OCI-LY3 (cell line): ENCODE measurements at regions not wholly inside any gene's neighbourhood (a gene's known extent, or its start where the extent isn't known, plus 50 kb on each side); places are given as distances from the start of the nearest gene placed in this dataset.

ENCODE experiments used
- H2AFZ ChIP-seq: fragments of 200-600, 300-600 bp; shearing (Covaris generic); 2 replicates; pipeline ENCODE4 v1.6.0; 2014; ENCODE audit warnings: antibody characterized with exemption, low read depth, low read length
- H3K27ac ChIP-seq: fragments of 200-600, 300-600 bp; sonication (generic); 2 replicates; pipeline ENCODE4 v1.5.1; 2014; ENCODE audit warnings: mild to moderate bottlenecking, low read length, moderate library complexity, mixed read lengths
- H3K27me3 ChIP-seq: fragments of 200-600, 300-600 bp; sonication (generic); 2 replicates; pipeline ENCODE4 v1.6.1; 2014; ENCODE audit warnings: low read depth, low read length, mixed read lengths
- H3K36me3 ChIP-seq: fragments of 200-600, 300-600 bp; sonication (generic); replicated peaks from 2 replicates; pipeline ENCODE3; 2014; ENCODE audit warnings: low read depth, low read length, mixed read lengths
- H3K4me1 ChIP-seq: fragments of 300-600, 200-600 bp; sonication (generic); 2 replicates; pipeline ENCODE4 v1.6.1; 2014; ENCODE audit warnings: low read length, mixed read lengths
- H3K4me2 ChIP-seq: fragments of 200-600, 300-600 bp; sonication (generic); 2 replicates; pipeline ENCODE4 v1.6.1; 2014; ENCODE audit warnings: low read length, mixed read lengths
- H3K4me3 ChIP-seq: fragments of 300-600, 200-600 bp; sonication (generic); 2 replicates; pipeline ENCODE4 v1.5.1; 2014; ENCODE audit warnings: antibody characterized with exemption, mild to moderate bottlenecking, low read length, moderate library complexity
- H3K79me2 ChIP-seq: fragments of 300-600, 200-600 bp; shearing (Covaris generic); 2 replicates; pipeline ENCODE4 v1.6.1; 2014; ENCODE audit warnings: mild to moderate bottlenecking, low read length, mixed read lengths
- H3K9ac ChIP-seq: fragments of 300-600, 200-600 bp; shearing (Covaris generic); 2 replicates; pipeline ENCODE4 v1.6.0; 2014; ENCODE audit warnings: mild to moderate bottlenecking, low read length, moderate library complexity
- H3K9me3 ChIP-seq: fragments of 200-600, 300-600 bp; shearing (Covaris generic); 2 replicates; pipeline ENCODE4 v1.6.1; 2014; ENCODE audit warnings: low read length, mixed read lengths; ENCODE audit not compliant: insufficient read depth
- H4K20me1 ChIP-seq: fragments of 200-600, 300-600 bp; sonication (generic); 2 replicates; pipeline ENCODE4 v1.6.1; 2016; ENCODE audit warnings: low read length, mixed read lengths; ENCODE audit not compliant: insufficient read depth
- EZH2phosphoT487 ChIP-seq: fragments of 200-600 bp; shearing (Covaris generic); IDR thresholded peaks from 2 replicates; pipeline ENCODE4 v1.6.1; 2018; ENCODE audit warnings: antibody characterized with exemption, mixed run types, low read depth
- TF ChIP-seq, protein P1 (sequence below): fragments of 200-600, 300-600 bp; sonication (generic); IDR thresholded peaks from 2 replicates; pipeline ENCODE4 v1.5.1; 2014; ENCODE audit warnings: antibody characterized with exemption, low read length, low read depth

DNA sequence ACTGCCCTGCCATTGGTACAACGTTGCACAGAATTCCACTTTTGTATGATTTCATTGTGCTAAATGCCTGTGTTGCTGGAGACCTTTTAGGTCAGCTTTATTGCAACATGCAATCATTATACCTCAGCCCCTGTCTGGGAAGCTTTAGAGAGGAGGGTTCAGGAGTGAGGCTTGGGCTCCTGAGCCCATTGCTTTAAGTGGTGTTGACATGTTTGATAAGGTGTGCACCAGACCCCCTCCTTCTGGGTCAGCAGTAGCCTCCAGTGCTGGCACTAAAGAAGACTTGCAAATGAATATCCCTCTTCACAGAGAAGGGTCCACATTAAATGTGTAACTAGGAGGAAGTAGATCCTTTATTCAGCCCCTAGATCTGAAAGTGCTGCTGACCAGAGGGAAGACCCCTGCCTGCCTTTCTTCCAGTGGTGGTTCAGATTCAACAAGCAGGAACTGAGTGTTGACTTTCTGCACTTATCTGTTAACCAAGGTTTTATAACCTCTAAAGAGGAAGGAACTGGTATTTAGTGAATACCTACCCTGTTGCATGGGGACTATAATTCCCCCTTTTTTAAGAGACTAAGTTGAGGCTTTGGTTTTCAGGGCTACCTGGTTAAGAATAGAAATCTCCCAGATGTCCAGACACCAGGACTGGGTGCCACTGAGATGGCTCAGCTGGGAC is 369.4 kb upstream of the IGFBP3 start:
- no peaks in the 10 kb centered on the region for H4K20me1 ChIP-seq
- peak overlapping the region; percentile 66 for H3K4me2 ChIP-seq
- no peak for TF ChIP-seq EZH2phosphoT487
- TF ChIP-seq, protein P1, sequence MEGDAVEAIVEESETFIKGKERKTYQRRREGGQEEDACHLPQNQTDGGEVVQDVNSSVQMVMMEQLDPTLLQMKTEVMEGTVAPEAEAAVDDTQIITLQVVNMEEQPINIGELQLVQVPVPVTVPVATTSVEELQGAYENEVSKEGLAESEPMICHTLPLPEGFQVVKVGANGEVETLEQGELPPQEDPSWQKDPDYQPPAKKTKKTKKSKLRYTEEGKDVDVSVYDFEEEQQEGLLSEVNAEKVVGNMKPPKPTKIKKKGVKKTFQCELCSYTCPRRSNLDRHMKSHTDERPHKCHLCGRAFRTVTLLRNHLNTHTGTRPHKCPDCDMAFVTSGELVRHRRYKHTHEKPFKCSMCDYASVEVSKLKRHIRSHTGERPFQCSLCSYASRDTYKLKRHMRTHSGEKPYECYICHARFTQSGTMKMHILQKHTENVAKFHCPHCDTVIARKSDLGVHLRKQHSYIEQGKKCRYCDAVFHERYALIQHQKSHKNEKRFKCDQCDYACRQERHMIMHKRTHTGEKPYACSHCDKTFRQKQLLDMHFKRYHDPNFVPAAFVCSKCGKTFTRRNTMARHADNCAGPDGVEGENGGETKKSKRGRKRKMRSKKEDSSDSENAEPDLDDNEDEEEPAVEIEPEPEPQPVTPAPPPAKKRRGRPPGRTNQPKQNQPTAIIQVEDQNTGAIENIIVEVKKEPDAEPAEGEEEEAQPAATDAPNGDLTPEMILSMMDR: no peak
- H3K4me1 ChIP-seq: peaks cover 32% of the 10 kb centered on the region
- H3K27me3 ChIP-seq: no peaks in the 10 kb centered on the region
- H3K9me3 ChIP-seq: no peaks in the 10 kb centered on the region
- peak overlapping the region; percentile 6; the same call in 1 of the 2 replicates for H2AFZ ChIP-seq
- H3K4me3 ChIP-seq: peak overlapping the region; percentile 39
- H3K9ac ChIP-seq: peak overlapping the region; percentile 11; the same call in 1 of the 2 replicates
- H3K36me3 ChIP-seq: no peaks in the 10 kb centered on the region
- peak overlapping the region; percentile 28 for H3K27ac ChIP-seq
- H3K79me2 ChIP-seq: no peaks in the 10 kb centered on the region

DNA sequence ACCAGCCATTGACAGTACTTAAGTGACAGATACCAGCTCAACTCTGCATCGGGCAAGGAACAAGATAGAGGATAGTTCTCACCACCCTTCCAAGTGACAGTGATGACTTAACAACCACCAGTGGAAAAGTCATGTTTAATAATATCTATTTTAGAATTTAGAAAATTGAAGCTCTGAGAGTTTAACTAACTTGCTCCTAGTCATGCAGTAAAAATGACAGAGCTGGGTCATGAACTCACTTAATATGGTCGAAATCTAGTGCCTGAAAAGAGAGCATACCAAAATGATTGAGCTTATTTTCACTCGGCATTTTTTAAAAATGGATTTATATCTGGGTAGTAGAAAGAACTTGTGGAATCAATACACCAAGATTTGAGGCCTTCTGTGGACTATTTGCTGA is 367.8 kb upstream of the IGFBP3 start:
- Histone ChIP-seq H3K36me3 (no peaks in the 10 kb centered on the region), H3K27me3 (no peaks in the 10 kb centered on the region), H4K20me1 (no peaks in the 10 kb centered on the region), H2AFZ (no peak overlapping the region), H3K4me2 (no peak overlapping the region), H3K79me2 (no peaks in the 10 kb centered on the region), H3K27ac (no peak overlapping the region), H3K4me1 (peaks cover 32% of the 10 kb centered on the region), H3K4me3 (no peak overlapping the region), H3K9ac (no peak overlapping the region), H3K9me3 (no peaks in the 10 kb centered on the region)
- TF ChIP-seq, protein P1: no peak
- TF ChIP-seq EZH2phosphoT487: no peak

DNA sequence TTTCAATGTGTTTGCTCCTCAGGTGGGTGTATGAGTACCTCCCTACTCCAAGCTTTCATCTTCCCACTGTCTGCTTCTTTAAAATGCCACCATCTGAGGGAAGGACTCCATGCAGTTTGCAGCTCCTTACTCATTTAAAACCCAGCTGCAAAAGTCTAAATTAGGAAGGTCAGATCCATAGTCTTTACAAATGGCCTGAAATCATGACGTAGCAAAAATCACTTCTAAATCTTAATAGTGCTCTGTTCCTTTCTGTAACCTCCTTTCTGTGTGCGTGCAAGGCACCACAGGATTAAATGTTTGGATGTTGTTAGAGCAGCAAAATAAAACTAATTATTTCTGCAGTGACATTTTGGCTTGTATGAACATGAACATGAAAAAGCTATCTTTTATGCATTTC is 366.9 kb upstream of the IGFBP3 start:
- H3K27me3 ChIP-seq: no peaks in the 10 kb centered on the region
- H3K4me2 ChIP-seq: no peak overlapping the region
- H3K9me3 ChIP-seq: no peaks in the 10 kb centered on the region
- H3K4me3 ChIP-seq: no peak overlapping the region
- no peak overlapping the region for H3K9ac ChIP-seq
- H4K20me1 ChIP-seq: no peaks in the 10 kb centered on the region
- no peak for TF ChIP-seq EZH2phosphoT487
- TF ChIP-seq, protein P1: no peak
- no peaks in the 10 kb centered on the region for H3K36me3 ChIP-seq
- H2AFZ ChIP-seq: no peak overlapping the region
- H3K4me1 ChIP-seq: peaks cover 31% of the 10 kb centered on the region
- no peaks in the 10 kb centered on the region for H3K79me2 ChIP-seq
- H3K27ac ChIP-seq: no peak overlapping the region

DNA sequence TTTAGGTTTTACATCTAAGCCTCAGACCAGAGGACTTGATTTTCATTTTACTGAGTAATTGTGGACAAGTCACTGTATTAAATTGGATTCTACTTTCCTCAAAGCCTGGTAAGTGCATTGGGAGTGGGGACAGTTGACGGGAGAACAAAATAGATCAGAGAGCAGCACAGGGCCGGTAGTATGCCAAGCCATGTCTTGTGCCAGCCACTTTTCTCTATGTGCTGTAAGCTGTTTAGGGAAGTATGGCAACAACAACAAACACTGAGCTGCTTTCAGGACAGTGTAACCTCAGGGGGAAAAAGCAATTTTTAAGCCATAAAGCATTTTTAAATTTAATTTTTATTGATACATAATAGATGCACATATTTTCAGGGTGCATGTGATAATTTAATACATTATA is 365.9 kb upstream of the IGFBP3 start:
- Histone ChIP-seq H3K9ac (no peak overlapping the region), H4K20me1 (no peaks in the 10 kb centered on the region), H3K79me2 (no peaks in the 10 kb centered on the region), H3K36me3 (no peaks in the 10 kb centered on the region), H3K27ac (no peak overlapping the region), H3K9me3 (no peaks in the 10 kb centered on the region), H3K4me1 (peaks cover 20% of the 10 kb centered on the region), H2AFZ (no peak overlapping the region), H3K4me2 (no peak overlapping the region), H3K4me3 (no peak overlapping the region), H3K27me3 (no peaks in the 10 kb centered on the region)
- TF ChIP-seq, protein P1: no peak
- TF ChIP-seq EZH2phosphoT487: no peak
